Lower leg skin (tissue), 3 donors: ENCODE measurements at regions not wholly inside any gene's neighbourhood (a gene's known extent, or its start where the extent isn't known, plus 50 kb on each side); places are given as distances from the start of the nearest gene placed in this dataset.

ENCODE experiments used
- CTCF ChIP-seq, 3 donors: fragments of 450-650 bp; IDR thresholded peaks; one replicate each; pipeline ENCODE4 v1.5.1; 2016; ENCODE audit warnings: antibody characterized with exemption in 3 of 3, mild to moderate bottlenecking in 3 of 3, moderate library complexity in 2 of 3
- POLR2A ChIP-seq, 2 donors: fragments of 450-650 bp; IDR thresholded peaks; one replicate each; pipeline ENCODE4 v1.6.1; 2016 to 2017; ENCODE audit warnings: antibody characterized with exemption in 2 of 2, mild to moderate bottlenecking in 1 of 2, moderate library complexity in 1 of 2

- no peak for TF ChIP-seq CTCF (IDR thresholded peaks at IDR 0.05)
- no peak for TF ChIP-seq POLR2A (IDR thresholded peaks at IDR 0.05)
Measured at GRCh38 chr6:112701201-112701600, 354.1 kb downstream of the RFPL4B start.
